ENCODE measurements at regions not wholly inside any gene's neighbourhood (a gene's known extent, or its start where the extent isn't known, plus 50 kb on each side); places are given as distances from the start of the nearest gene placed in this dataset.

- no peak for TF ChIP-seq SIX5 (IDR thresholded peaks at IDR 0.05; ENCODE audit: low read depth, low read length)
- no peak for TF ChIP-seq CBX8 (IDR thresholded peaks at IDR 0.05; ENCODE audit: borderline replicate concordance, low read depth, low read length)
- TF ChIP-seq TCF12 (IDR thresholded peaks at IDR 0.05; ENCODE audit: low read depth, low read length) = no peak
- TF ChIP-seq HDAC2 (IDR thresholded peaks at IDR 0.05; ENCODE audit: borderline replicate concordance in 1 of 2, low read depth in 2 of 2, low read length in 2 of 2) = no peak
- no peak for TF ChIP-seq SP4 (IDR thresholded peaks at IDR 0.05; ENCODE audit: low read length)
These were observed 83.6 kb downstream of the SIK1 start (continued) for GRCh38 chr21:43343095-43343991.

Data from H1 (cell line).